Ectodermal cell (in vitro differentiated cells): ENCODE measurements at regions not wholly inside any gene's neighbourhood (a gene's known extent, or its start where the extent isn't known, plus 50 kb on each side); places are given as distances from the start of the nearest gene placed in this dataset.
"Not testable (repeated sequence)": the region's sequence is repeated elsewhere in the genome, so short reads cannot be mapped to it uniquely, and the experiment has no call there.

Source experiments
- H3K27ac ChIP-seq: 2 replicates; pipeline ENCODE4 v1.7.0; 2013; ENCODE audit warnings: mild to moderate bottlenecking, low read depth, low read length; ENCODE audit not compliant: insufficient read depth, poor library complexity, severe bottlenecking
- H3K27me3 ChIP-seq: 2 replicates; pipeline ENCODE4 v1.7.0; 2013; ENCODE audit warnings: mild to moderate bottlenecking, low read length; ENCODE audit not compliant: insufficient read depth, control insufficient read depth, poor library complexity, severe bottlenecking
- H3K36me3 ChIP-seq: one replicate; pipeline ENCODE4 v1.7.0; 2013; ENCODE audit warnings: low read length; ENCODE audit not compliant: control insufficient read depth, insufficient read depth
- H3K4me1 ChIP-seq: one replicate; pipeline ENCODE4 v1.7.0; 2013; ENCODE audit warnings: low read length; ENCODE audit not compliant: control insufficient read depth, insufficient read depth
- H3K4me3 ChIP-seq: 2 replicates; pipeline ENCODE4 v1.7.0; 2013; ENCODE audit warnings: low read depth, low read length, control low read depth; ENCODE audit not compliant: insufficient read depth
- H3K9me3 ChIP-seq: 2 replicates; pipeline ENCODE4 v1.7.0; 2013; ENCODE audit warnings: mild to moderate bottlenecking, low read length, moderate library complexity; ENCODE audit not compliant: control insufficient read depth
- WGBS, 2 experiments: methylation state at CpG; one replicate each; pipeline ENCODE4 v1.1.7; 2013; ENCODE audit warnings: missing lambda C conversion rate in 2 of 2; 5-methylcytosine and 5-hydroxymethylcytosine counted together

GRCh38 chr5:87582149-87582548 is 169.4 kb upstream of the CCNH start:
- H3K4me1 ChIP-seq: no peaks in the 10 kb centered on the region
- H3K36me3 ChIP-seq: no peaks in the 10 kb centered on the region
- H3K9me3 ChIP-seq: no peaks in the 10 kb centered on the region
- H3K4me3 ChIP-seq: no peak overlapping the region
- WGBS, 2 experiments: 96 to 100% methylated on average over 2 to 3 of the region's 4 CpGs
- H3K27me3 ChIP-seq: no peaks in the 10 kb centered on the region
- H3K27ac ChIP-seq: no peak overlapping the region

- no CpG with 5 or more reads among the region's 1 CpG for WGBS, 2 experiments
- H3K27me3 ChIP-seq: no peaks in the 10 kb centered on the region
- no peak overlapping the region for H3K27ac ChIP-seq
Observed at GRCh38 chr5:87581661-87582060, 168.9 kb upstream of the CCNH start.

DNA sequence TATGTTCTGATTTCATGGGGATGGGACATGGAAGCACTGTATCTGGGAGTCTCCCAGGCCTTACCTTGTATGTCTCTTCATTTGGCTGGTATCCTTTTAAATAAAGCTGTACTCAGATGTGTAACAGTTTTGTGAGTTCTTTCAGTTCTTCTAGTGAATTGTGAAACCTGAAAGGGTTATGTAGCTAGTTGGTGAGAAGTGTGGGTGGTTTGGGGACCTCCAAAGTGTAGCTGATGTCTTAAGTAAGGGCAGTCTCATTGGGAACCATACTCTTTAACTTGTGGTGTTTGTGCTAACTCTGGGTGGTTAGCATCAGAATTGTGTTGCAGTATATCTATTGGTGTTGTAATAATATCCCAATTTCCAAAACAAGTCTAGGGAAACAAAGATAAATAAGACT is 166.9 kb upstream of the CCNH start:
- Histone ChIP-seq H3K4me3 (no peak overlapping the region), H3K9me3 (no peaks in the 10 kb centered on the region), H3K4me1 (no peaks in the 10 kb centered on the region), H3K27ac (no peak overlapping the region), H3K36me3 (no peaks in the 10 kb centered on the region), H3K27me3 (no peaks in the 10 kb centered on the region)

More at GRCh38 chr5:87581661-87582060, 168.9 kb upstream of the CCNH start:
- Histone ChIP-seq H3K9me3 (no peaks in the 10 kb centered on the region), H3K36me3 (no peaks in the 10 kb centered on the region), H3K4me3 (no peak overlapping the region), H3K4me1 (no peaks in the 10 kb centered on the region)

DNA sequence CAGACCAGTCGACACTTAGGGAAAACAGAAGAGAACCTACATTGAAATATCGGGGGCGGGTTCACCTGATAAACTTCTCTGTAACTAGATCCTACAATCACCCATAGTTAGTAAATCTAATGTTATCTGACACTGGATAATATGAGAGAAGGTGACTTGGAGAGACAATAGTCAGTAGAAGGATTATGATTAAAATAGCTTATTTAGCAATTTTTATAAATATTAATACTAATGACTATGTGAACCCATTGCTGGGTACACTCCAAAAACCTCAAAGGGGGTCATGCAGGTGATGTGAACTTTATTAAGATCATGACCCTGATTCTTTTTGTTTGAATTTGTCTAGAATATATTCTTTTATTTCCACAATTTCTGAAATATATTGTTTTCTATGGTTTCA is 164.1 kb upstream of the CCNH start:
- Histone ChIP-seq H3K9me3 (no peaks in the 10 kb centered on the region), H3K36me3 (no peaks in the 10 kb centered on the region), H3K27me3 (no peaks in the 10 kb centered on the region), H3K27ac (no peak overlapping the region), H3K4me1 (no peaks in the 10 kb centered on the region), H3K4me3 (no peak overlapping the region)
- 88 to 100% methylated on average over 3 of the region's 3 CpGs for WGBS, 2 experiments

GRCh38 chr5:87576306-87576705 is 163.6 kb upstream of the CCNH start:
- not testable (repeated sequence) for H3K36me3 ChIP-seq, H3K4me1 ChIP-seq, H3K4me3 ChIP-seq, H3K9me3 ChIP-seq, H3K27ac ChIP-seq, H3K27me3 ChIP-seq
- 83 to 93% methylated on average over 3 to 4 of the region's 4 CpGs for WGBS, 2 experiments

- 100% methylated on average over 1 of the region's 1 CpG; no CpG with 5 or more reads in 1 of the 2 experiments for WGBS, 2 experiments
- Histone ChIP-seq H3K36me3 (no peaks in the 10 kb centered on the region), H3K4me3 (no peak overlapping the region), H3K4me1 (no peaks in the 10 kb centered on the region), H3K27ac (no peak overlapping the region), H3K27me3 (no peaks in the 10 kb centered on the region), H3K9me3 (no peaks in the 10 kb centered on the region)
Observed at GRCh38 chr5:87574106-87574505, 161.4 kb upstream of the CCNH start.

GRCh38 chr5:87572611-87573010 is 159.9 kb upstream of the CCNH start:
- no peak overlapping the region for H3K4me3 ChIP-seq
- no peaks in the 10 kb centered on the region for H3K4me1 ChIP-seq
- H3K27me3 ChIP-seq: no peaks in the 10 kb centered on the region
- no peak overlapping the region for H3K27ac ChIP-seq
- no peaks in the 10 kb centered on the region for H3K9me3 ChIP-seq
- no peaks in the 10 kb centered on the region for H3K36me3 ChIP-seq
- 93 to 94% methylated on average over 8 of the region's 8 CpGs for WGBS, 2 experiments

DNA sequence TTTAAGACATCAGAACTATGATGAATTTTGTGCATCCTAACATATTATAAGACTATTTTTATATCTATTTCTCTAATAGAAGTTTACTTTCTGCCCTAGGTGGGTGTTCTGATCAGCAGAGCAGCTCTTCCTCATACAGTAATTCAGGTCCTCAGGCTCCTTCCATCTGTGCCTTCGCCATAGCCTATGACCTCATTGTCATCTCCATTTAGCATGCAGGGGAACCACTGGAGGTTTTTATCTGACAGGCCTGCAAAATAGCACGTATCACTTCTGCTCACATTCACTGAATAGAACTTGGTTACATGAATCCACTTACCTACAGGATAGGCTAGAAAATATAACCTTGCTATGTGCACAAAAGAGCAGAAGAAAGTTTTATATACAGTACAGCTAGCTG is 159.4 kb upstream of the CCNH start:
- H3K36me3 ChIP-seq: no peaks in the 10 kb centered on the region
- no peaks in the 10 kb centered on the region for H3K9me3 ChIP-seq
- no peaks in the 10 kb centered on the region for H3K27me3 ChIP-seq
- H3K4me3 ChIP-seq: no peak overlapping the region
- no peak overlapping the region for H3K27ac ChIP-seq
- WGBS, 2 experiments: 91 to 93% methylated on average over 2 of the region's 2 CpGs
- H3K4me1 ChIP-seq: no peaks in the 10 kb centered on the region

GRCh38 chr5:87570366-87570765 is 157.6 kb upstream of the CCNH start:
- H3K4me1 ChIP-seq: no peaks in the 10 kb centered on the region
- H3K36me3 ChIP-seq: no peaks in the 10 kb centered on the region
- H3K4me3 ChIP-seq: no peak overlapping the region
- no peaks in the 10 kb centered on the region for H3K27me3 ChIP-seq
- no peaks in the 10 kb centered on the region for H3K9me3 ChIP-seq
- WGBS, 2 experiments: 83 to 95% methylated on average over 1 of the region's 1 CpG
- H3K27ac ChIP-seq: no peak overlapping the region

DNA sequence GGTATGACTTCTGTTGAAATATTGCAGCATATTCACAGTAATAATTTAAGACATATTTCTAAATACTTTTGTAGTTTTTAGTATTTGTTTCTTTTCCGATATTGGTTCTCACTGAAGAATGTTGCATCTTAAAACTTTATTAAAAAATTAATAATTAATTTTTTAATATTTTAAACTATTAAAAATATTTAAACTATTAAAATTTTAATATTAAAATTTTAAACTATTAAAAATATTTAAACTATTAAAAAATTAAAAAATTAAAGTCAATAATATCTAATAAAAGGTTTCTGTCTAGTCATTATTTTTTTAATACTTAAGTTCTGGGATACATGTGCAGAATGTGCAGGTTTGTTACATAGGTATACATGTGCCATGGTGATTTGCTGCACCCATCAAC is 149.3 kb upstream of the CCNH start:
- no peak overlapping the region for H3K27ac ChIP-seq
- no peaks in the 10 kb centered on the region for H3K36me3 ChIP-seq
- no peak overlapping the region for H3K4me3 ChIP-seq
- H3K9me3 ChIP-seq: no peaks in the 10 kb centered on the region
- H3K27me3 ChIP-seq: no peaks in the 10 kb centered on the region
- no peaks in the 10 kb centered on the region for H3K4me1 ChIP-seq
- WGBS, 2 experiments: no CpG with 5 or more reads among the region's 1 CpG

DNA sequence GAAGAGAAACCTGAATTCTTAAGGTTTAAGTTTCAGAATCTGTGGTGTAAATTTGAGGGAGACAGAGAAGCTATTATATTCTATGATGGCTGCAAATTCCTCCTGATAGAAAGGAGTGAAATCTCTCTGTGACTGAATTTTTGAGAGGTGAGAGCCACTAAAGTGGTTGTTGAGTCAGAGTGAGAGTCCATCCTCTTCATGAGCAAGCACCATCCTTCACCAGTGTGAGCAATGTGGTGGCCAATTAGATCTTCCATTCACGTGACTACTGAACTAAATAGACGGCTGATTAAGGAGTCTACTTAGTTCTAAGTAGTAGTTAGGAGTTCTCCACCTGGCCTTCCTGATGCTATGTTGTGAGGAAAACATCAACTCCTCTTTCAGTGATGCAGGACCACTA is 147.8 kb upstream of the CCNH start:
- no peak overlapping the region for H3K27ac ChIP-seq
- WGBS, 2 experiments: 89 to 95% methylated on average over 2 of the region's 2 CpGs
- H3K36me3 ChIP-seq: no peaks in the 10 kb centered on the region
- no peaks in the 10 kb centered on the region for H3K4me1 ChIP-seq
- no peak overlapping the region for H3K4me3 ChIP-seq
- H3K9me3 ChIP-seq: no peaks in the 10 kb centered on the region
- H3K27me3 ChIP-seq: no peaks in the 10 kb centered on the region
